MM.1S (cell line): ENCODE measurements at regions not wholly inside any gene's neighbourhood (a gene's known extent, or its start where the extent isn't known, plus 50 kb on each side); places are given as distances from the start of the nearest gene placed in this dataset.

Experiments
- CTCF ChIP-seq: fragments of 300-600 bp; sonication (generic); IDR thresholded peaks from 2 replicates; pipeline ENCODE4 v1.5.1; 2016; ENCODE audit warnings: antibody characterized with exemption, low read length, mixed read lengths
- EZH2 ChIP-seq: fragments of 300-600 bp; sonication (generic); optimal IDR thresholded peaks from 2 replicates; pipeline ENCODE3; 2017; ENCODE audit warnings: low read depth, mild to moderate bottlenecking, antibody characterized with exemption, low read length, mixed read lengths
- EZH2phosphoT487 ChIP-seq: fragments of 300-600 bp; sonication (generic); IDR thresholded peaks from 2 replicates; pipeline ENCODE4 v1.6.1; 2018; ENCODE audit warnings: antibody characterized with exemption, low read length

- TF ChIP-seq CTCF (no peak), EZH2phosphoT487 (no peak), EZH2 (no peak)
These were observed 61.6 kb upstream of the DYNAP start for GRCh38 chr18:54529444-54529843.
